Ovary (tissue), 7 donors: ENCODE measurements at regions not wholly inside any gene's neighbourhood (a gene's known extent, or its start where the extent isn't known, plus 50 kb on each side); places are given as distances from the start of the nearest gene placed in this dataset.

Experiments used
- DNase-seq, 5 donors: peaks; one replicate each; pipeline ENCODE4 v3.0.0-alpha.2; 2019 to 2020
- H3K27ac ChIP-seq, 2 donors: fragments of 200-600 bp; one replicate each; pipeline versions ENCODE4 v1.5.1 to v1.8.0; 2019 to 2022
- H3K27me3 ChIP-seq: fragments of 200-600 bp; one replicate; pipeline ENCODE4 v1.8.0; 2022
- H3K36me3 ChIP-seq: fragments of 200-600 bp; sonication (generic); one replicate; pipeline ENCODE4 v1.5.1; 2019
- H3K4me1 ChIP-seq: one replicate; pipeline ENCODE4 v1.8.1; 2013; ENCODE audit warnings: mild to moderate bottlenecking, moderate library complexity; ENCODE audit not compliant: insufficient read depth
- H3K4me3 ChIP-seq: fragments of 200-600 bp; sonication (generic); one replicate; pipeline ENCODE4 v1.5.1; 2017
- H3K9me3 ChIP-seq, 2 donors: fragments of 200-600 bp in 1 of 2; sonication (generic) in 1 of 2; one replicate each; pipeline versions ENCODE4 v1.5.1 to v1.8.1; 2013 to 2019; ENCODE audit warnings: mild to moderate bottlenecking in 1 of 2, moderate library complexity in 1 of 2
- EP300 ChIP-seq: sonication (generic); formaldehyde crosslinking; IDR thresholded peaks from one replicate; pipeline ENCODE4 v1.6.1; 2017; ENCODE audit warnings: antibody characterized with exemption
- POLR2A ChIP-seq: fragments of 450-650 bp; IDR thresholded peaks from one replicate; pipeline ENCODE4 v1.6.1; 2017; ENCODE audit warnings: antibody characterized with exemption, mild to moderate bottlenecking, moderate library complexity
- WGBS, 3 donors: extraction: QIAGEN DNeasy Blood & Tissue Kit in 1 of 3; methylation state at CpG; one replicate each; pipeline versions ENCODE4 v1.1.5 to v1.1.7; 2013 to 2017; 5-methylcytosine and 5-hydroxymethylcytosine counted together
- intact Hi-C, 4 donors: fragments of 100-400 bp; cut with DNase I; formaldehyde crosslinking; loops; one replicate each; pipeline versions ENCODE4 v1.11.0 to v1.15.1; 2022 to 2023
- TF ChIP-seq, protein P1 (sequence below), 3 donors: fragments of 450-650 bp in 2 of 3; fragments of 200-600 bp in 1 of 3; IDR thresholded peaks; one replicate each; pipeline versions ENCODE4 v1.5.1 to v1.8.0; 2016 to 2022; ENCODE audit warnings: antibody characterized with exemption in 3 of 3, mild to moderate bottlenecking in 1 of 3
- donor health status: DM: no; HTN: no; CAD: no; lungs with moderate emphysema.
- donor health status: DM: no; HTN: no; CAD: no.
- donor health status: Bipolar disorder and iron deficiency.
- donor health status: DM: no; HTN: no; CAD: no.
- donor health status: DM: yes; HTN: yes; CAD: no.

DNA sequence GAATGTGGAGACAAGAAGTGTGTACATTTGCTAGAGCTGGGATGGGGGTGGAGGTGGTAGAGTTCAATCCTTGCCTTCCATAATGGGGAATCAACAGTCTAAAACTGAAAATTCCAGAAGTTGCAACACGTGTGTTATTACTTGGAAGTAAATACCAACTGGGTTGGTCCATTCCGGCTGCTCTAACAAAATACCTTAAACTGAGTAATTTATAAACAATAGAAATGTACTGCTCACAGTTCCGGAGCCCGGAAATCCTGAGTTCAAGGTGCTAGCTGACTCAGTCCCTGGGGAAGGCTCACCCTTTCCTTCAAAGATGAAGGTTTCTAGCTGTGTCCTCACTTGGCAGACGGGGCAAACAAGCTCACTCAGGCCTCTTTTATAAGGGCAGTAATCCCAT is 59.0 kb downstream of the RIN2 start:
- H3K36me3 ChIP-seq, result no peaks in the 10 kb centered on the region
- TF ChIP-seq EP300 (no peak), POLR2A (no peak)
- TF ChIP-seq, protein P1, sequence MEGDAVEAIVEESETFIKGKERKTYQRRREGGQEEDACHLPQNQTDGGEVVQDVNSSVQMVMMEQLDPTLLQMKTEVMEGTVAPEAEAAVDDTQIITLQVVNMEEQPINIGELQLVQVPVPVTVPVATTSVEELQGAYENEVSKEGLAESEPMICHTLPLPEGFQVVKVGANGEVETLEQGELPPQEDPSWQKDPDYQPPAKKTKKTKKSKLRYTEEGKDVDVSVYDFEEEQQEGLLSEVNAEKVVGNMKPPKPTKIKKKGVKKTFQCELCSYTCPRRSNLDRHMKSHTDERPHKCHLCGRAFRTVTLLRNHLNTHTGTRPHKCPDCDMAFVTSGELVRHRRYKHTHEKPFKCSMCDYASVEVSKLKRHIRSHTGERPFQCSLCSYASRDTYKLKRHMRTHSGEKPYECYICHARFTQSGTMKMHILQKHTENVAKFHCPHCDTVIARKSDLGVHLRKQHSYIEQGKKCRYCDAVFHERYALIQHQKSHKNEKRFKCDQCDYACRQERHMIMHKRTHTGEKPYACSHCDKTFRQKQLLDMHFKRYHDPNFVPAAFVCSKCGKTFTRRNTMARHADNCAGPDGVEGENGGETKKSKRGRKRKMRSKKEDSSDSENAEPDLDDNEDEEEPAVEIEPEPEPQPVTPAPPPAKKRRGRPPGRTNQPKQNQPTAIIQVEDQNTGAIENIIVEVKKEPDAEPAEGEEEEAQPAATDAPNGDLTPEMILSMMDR (IDR thresholded peaks at IDR 0.05), result no peak
- no peaks in the 10 kb centered on the region for H3K9me3 ChIP-seq
- intact Hi-C loops, result no loop called here
- no peak overlapping the region for H3K27ac ChIP-seq
- H3K4me3 ChIP-seq, result no peak overlapping the region
- no peaks in the 10 kb centered on the region for H3K27me3 ChIP-seq
- DNase-seq, result no peak
- H3K4me1 ChIP-seq, result peaks cover 6% of the 10 kb centered on the region
- WGBS, 3 donors, result 50 to 62% (median 57%) methylated on average over 5 of the region's 5 CpGs

DNA sequence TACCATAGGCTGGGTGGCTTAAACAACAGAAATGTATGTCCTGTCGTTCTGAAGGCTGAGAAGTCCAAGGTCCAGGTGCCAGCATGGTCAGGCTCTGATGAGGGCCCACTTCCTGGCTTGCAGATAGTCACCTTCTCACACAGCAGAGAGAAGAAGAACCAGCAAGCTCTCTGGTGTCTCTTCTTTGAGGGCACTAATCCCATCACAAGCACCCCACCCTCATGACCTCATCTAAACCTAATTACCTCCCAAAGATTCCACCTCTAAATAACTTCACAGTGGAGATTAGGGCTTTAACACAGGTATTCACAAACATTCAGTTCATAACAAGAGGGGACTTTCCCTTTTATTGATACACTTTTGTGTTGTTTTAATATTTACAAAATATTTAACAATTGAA is 61.1 kb downstream of the RIN2 start:
- Histone ChIP-seq H3K4me1 (peaks cover 5% of the 10 kb centered on the region), H3K36me3 (no peaks in the 10 kb centered on the region), H3K9me3 (no peaks in the 10 kb centered on the region), H3K27ac (no peak overlapping the region), H3K27me3 (no peaks in the 10 kb centered on the region), H3K4me3 (no peak overlapping the region)
- no peak for DNase-seq
- intact Hi-C loops, result no loop called here
- TF ChIP-seq, protein P1 (IDR thresholded peaks at IDR 0.05), result no peak
- no peak for TF ChIP-seq POLR2A
- no peak for TF ChIP-seq EP300
- WGBS, 3 donors, result 85 to 94% (median 91%) methylated on average over 1 of the region's 1 CpG

GRCh38 chr20:19820555-19821211 is 62.6 kb downstream of the RIN2 start:
- intact Hi-C loops, result no loop called here
- Histone ChIP-seq H3K27me3 (no peaks in the 10 kb centered on the region), H3K4me1 (no peaks in the 10 kb centered on the region), H3K36me3 (no peaks in the 10 kb centered on the region), H3K9me3 (no peaks in the 10 kb centered on the region), H3K4me3 (no peak overlapping the region), H3K27ac (no peak overlapping the region)
- no peak for DNase-seq
- 82 to 91% (median 84%) methylated on average over 4 of the region's 4 CpGs for WGBS, 3 donors
- no peak for TF ChIP-seq EP300
- TF ChIP-seq, protein P1 (IDR thresholded peaks at IDR 0.05), result no peak
- no peak for TF ChIP-seq POLR2A

DNA sequence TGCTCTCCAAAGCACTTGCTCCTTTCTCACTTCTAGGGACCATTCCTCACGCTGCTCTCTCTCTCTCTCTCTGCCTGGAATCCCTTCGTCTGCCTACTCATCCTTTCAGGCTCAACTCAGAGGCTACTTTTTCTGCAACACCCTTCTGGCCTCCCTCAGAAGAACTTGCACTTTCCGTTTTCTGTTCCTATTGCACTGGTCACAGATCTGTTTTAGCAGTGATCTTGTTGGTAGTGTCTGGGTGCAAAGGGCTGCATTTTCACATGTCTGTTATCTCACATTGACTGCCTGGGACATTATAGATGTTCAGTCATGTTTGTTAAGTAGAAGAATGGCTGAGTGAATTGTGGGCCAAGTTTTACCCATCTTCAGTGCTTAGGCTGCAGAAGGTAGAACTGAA is 63.5 kb downstream of the RIN2 start:
- intact Hi-C loops, result no loop called here
- no peak for TF ChIP-seq POLR2A
- no peak for TF ChIP-seq EP300
- TF ChIP-seq, protein P1 (IDR thresholded peaks at IDR 0.05), result no peak

More for the DNA sequence above, 63.5 kb downstream of the RIN2 start:
- H3K4me1 ChIP-seq, result no peaks in the 10 kb centered on the region
- H3K9me3 ChIP-seq, result no peaks in the 10 kb centered on the region
- DNase-seq, result no peak
- 93 to 96% (median 95%) methylated on average over 3 of the region's 3 CpGs for WGBS, 3 donors
- H3K4me3 ChIP-seq, result no peak overlapping the region
- H3K27ac ChIP-seq, result no peak overlapping the region
- H3K27me3 ChIP-seq, result no peaks in the 10 kb centered on the region
- no peaks in the 10 kb centered on the region for H3K36me3 ChIP-seq
